Stimulated activated CD4-positive, alpha-beta T cell treated with anti-CD3 and anti-CD28 coated beads, Interleukin-2, amount 100 ng/mL, for 24 hours (primary cell): ENCODE measurements at regions not wholly inside any gene's neighbourhood (a gene's known extent, or its start where the extent isn't known, plus 50 kb on each side); places are given as distances from the start of the nearest gene placed in this dataset.
"Not testable (repeated sequence)": the region's sequence is repeated elsewhere in the genome, so short reads cannot be mapped to it uniquely, and the experiment has no call there.

ENCODE experiments used
- DNase-seq, 2 donors: peaks; one replicate each; pipeline ENCODE4 v3.0.0-alpha.2; 2020

GRCh38 chr1:233790662-233791371 is 113.7 kb upstream of the SLC35F3 start:
- DNase-seq: peak; percentile 6 to 34

GRCh38 chr1:233791372-233791703 is 113.1 kb upstream of the SLC35F3 start:
- DNase-seq: no peak

GRCh38 chr1:233791721-233792120 is 112.8 kb upstream of the SLC35F3 start:
- no peak for DNase-seq

- DNase-seq: no peak
These were observed 109.6 kb upstream of the SLC35F3 start for GRCh38 chr1:233794863-233795262.

- DNase-seq: no peak
These were observed 108.2 kb upstream of the SLC35F3 start for GRCh38 chr1:233796146-233796783.

- no peak for DNase-seq
These were observed 101.9 kb upstream of the SLC35F3 start for GRCh38 chr1:233802611-233803010.

GRCh38 chr1:233805786-233806185 is 98.7 kb upstream of the SLC35F3 start:
- no peak for DNase-seq

- no peak for DNase-seq
These were observed 89.1 kb upstream of the SLC35F3 start for GRCh38 chr1:233815357-233815756.

- DNase-seq: no peak
These were observed 88.6 kb upstream of the SLC35F3 start for GRCh38 chr1:233815865-233816264.

- no peak for DNase-seq
These were observed 88.1 kb upstream of the SLC35F3 start for GRCh38 chr1:233816348-233816747.

GRCh38 chr1:233819042-233819441 is 85.4 kb upstream of the SLC35F3 start:
- no peak for DNase-seq

GRCh38 chr1:233824179-233824578 is 80.3 kb upstream of the SLC35F3 start:
- not testable (repeated sequence) for DNase-seq

GRCh38 chr1:233827937-233828336 is 76.5 kb upstream of the SLC35F3 start:
- DNase-seq: not testable (repeated sequence)

GRCh38 chr1:233828480-233828879 is 76.0 kb upstream of the SLC35F3 start:
- DNase-seq: no peak

GRCh38 chr1:233834609-233835008 is 69.9 kb upstream of the SLC35F3 start:
- DNase-seq: no peak

- DNase-seq: not testable (repeated sequence)
These were observed 66.3 kb upstream of the SLC35F3 start for GRCh38 chr1:233838207-233838606.

GRCh38 chr1:233843525-233844204 is 60.8 kb upstream of the SLC35F3 start:
- no peak for DNase-seq

- DNase-seq: no peak
These were observed 60.2 kb upstream of the SLC35F3 start for GRCh38 chr1:233844275-233844674.

GRCh38 chr1:233844692-233845091 is 59.8 kb upstream of the SLC35F3 start:
- DNase-seq: no peak
